ENCODE measurements at regions not wholly inside any gene's neighbourhood (a gene's known extent, or its start where the extent isn't known, plus 50 kb on each side); places are given as distances from the start of the nearest gene placed in this dataset.

GRCh38 chr2:122980671-122981070, 1044.4 kb upstream of the CNTNAP5 start:
- no peak for DNase-seq (ENCODE audit: extremely low read depth, low read depth)

GRCh38 chr2:122982936-122983335, 1042.2 kb upstream of the CNTNAP5 start:
- TF ChIP-seq CTCF (IDR thresholded peaks at IDR 0.05; ENCODE audit: low read depth, low read length) = no peak
- no peak for DNase-seq (ENCODE audit: extremely low read depth, low read depth)

More at GRCh38 chr2:122980671-122981070, 1044.4 kb upstream of the CNTNAP5 start:
- no peak for TF ChIP-seq CTCF (IDR thresholded peaks at IDR 0.05; ENCODE audit: low read depth, low read length)

- TF ChIP-seq CTCF (IDR thresholded peaks at IDR 0.05; ENCODE audit: low read depth, low read length) = no peak
- DNase-seq (ENCODE audit: extremely low read depth, low read depth) = no peak
Observed at GRCh38 chr2:122988395-122989221, 1036.5 kb upstream of the CNTNAP5 start.

GRCh38 chr2:122993592-122993991, 1031.5 kb upstream of the CNTNAP5 start:
- DNase-seq (ENCODE audit: extremely low read depth, low read depth) = no peak
- TF ChIP-seq CTCF (IDR thresholded peaks at IDR 0.05; ENCODE audit: low read depth, low read length) = no peak

- DNase-seq (ENCODE audit: extremely low read depth, low read depth) = no peak
- no peak for TF ChIP-seq CTCF (IDR thresholded peaks at IDR 0.05; ENCODE audit: low read depth, low read length)
Observed at GRCh38 chr2:122999258-122999657, 1025.8 kb upstream of the CNTNAP5 start.

- TF ChIP-seq CTCF (IDR thresholded peaks at IDR 0.05; ENCODE audit: low read depth, low read length) = no peak
- no peak for DNase-seq (ENCODE audit: extremely low read depth, low read depth)
Observed at GRCh38 chr2:122999821-123000220, 1025.3 kb upstream of the CNTNAP5 start.

GRCh38 chr2:123002660-123003248, 1022.3 kb upstream of the CNTNAP5 start:
- TF ChIP-seq CTCF (IDR thresholded peaks at IDR 0.05; ENCODE audit: low read depth, low read length) = no peak
- DNase-seq (ENCODE audit: extremely low read depth, low read depth) = no peak
